HK-2 (cell line): ENCODE measurements at regions not wholly inside any gene's neighbourhood (a gene's known extent, or its start where the extent isn't known, plus 50 kb on each side); places are given as distances from the start of the nearest gene placed in this dataset.

Experiments
- DNase-seq: peaks from one replicate; pipeline ENCODE4 v3.0.0-alpha.2; 2018; ENCODE audit not compliant: unreplicated experiment

DNA sequence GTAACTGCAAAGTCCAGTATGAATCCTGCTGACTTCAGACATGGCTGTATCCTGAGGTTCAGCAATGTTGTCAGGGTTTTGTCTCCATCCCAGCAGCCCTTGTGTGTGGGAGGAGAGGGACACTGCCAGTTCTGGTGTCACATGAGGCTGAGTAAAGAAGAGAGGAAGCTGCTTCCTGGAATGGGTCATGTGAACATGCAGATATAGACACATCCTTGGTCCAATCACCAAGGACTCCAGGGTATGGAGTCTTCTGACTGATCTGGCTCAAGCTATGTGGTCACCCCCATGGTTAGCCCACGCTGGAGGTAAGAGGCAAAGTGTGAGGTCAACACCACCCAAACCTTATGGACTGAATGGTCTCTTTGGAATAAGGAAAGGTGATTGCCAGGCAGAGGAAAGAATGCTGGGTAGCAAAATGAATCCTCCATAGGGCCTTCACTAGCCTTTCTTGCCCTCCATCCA lies 134.4 kb upstream of the SLC1A4 start:
- no peak for DNase-seq

DNA sequence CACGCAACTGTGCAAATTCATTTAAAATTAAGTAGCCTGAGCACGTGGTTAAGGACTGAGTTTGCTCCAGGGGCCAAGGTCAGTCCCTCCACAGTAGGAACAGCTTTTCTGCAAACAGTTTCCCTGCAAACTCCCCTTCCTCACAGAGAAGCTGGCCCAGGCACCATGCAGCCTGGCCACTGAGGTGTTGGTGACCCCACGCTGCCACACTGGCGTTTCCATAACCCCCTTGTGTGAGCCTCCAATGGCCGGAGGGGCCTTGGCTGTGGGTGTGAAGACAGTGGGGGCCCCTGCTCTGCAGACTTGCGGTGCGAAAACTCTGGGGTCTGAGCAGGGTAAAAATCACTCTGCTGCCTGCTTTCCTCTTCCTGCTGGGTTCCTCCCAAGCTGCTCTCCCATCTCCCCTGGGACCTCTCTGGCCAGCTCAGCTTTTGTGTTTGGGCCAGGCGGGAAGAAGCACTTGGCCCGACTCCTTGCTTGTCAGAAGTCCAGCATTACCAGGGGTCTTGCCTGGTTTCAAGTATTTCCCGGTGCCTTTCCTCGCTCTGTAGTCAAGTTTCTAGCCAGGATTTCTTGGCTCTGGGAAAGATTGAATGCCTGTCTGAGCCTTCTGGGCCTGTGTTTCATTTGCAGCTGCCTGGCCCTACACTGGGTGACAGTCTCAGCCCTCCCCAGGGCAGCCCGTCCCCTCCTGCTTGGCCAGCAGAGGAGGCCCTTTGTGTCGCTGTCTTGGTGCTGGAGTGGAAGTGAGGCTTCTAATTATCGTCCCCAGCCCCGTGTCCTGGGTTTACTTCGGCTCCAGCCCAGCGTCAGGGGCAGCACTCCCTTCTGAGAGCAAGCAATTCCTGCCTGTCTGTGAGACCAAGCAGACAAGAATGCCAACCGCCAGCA lies 131.4 kb upstream of the SLC1A4 start:
- DNase-seq, result no peak

DNA sequence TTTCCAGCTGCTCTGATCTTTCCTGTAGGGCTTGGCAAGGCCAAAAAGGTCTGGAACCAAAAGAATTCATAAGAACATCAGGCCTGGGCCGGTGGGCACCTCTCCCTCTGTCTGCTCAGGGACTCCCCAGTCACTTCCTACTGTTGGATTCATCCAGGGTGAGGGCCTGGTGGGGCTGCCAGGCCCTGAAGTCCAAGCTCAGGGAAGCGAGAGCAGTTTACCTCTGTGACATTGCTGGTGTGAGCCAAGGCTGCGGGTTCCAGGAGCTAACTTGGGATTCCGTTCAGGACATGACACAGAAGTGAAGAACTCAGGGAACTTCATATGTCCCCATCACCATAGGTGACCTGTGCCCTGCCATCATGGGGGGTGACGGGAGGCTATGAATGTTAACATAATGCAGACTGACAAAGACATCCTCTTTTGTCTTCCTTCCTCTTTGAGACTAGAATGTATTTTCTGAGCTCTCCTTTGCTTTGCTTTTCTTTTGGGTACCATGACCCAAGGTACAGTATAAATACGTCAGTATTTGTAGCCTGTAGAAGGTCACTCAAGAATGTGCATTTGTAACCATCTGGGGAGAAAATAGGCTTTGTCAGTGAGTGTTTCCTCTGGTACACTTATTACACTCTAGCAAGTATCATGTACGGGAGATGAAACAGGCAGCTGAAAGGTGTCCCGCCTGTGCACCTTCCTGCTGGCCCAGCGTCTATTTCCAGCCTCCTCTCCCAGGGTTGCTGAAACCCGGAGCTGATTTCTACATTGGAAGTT lies 130.5 kb upstream of the SLC1A4 start:
- no peak for DNase-seq

DNA sequence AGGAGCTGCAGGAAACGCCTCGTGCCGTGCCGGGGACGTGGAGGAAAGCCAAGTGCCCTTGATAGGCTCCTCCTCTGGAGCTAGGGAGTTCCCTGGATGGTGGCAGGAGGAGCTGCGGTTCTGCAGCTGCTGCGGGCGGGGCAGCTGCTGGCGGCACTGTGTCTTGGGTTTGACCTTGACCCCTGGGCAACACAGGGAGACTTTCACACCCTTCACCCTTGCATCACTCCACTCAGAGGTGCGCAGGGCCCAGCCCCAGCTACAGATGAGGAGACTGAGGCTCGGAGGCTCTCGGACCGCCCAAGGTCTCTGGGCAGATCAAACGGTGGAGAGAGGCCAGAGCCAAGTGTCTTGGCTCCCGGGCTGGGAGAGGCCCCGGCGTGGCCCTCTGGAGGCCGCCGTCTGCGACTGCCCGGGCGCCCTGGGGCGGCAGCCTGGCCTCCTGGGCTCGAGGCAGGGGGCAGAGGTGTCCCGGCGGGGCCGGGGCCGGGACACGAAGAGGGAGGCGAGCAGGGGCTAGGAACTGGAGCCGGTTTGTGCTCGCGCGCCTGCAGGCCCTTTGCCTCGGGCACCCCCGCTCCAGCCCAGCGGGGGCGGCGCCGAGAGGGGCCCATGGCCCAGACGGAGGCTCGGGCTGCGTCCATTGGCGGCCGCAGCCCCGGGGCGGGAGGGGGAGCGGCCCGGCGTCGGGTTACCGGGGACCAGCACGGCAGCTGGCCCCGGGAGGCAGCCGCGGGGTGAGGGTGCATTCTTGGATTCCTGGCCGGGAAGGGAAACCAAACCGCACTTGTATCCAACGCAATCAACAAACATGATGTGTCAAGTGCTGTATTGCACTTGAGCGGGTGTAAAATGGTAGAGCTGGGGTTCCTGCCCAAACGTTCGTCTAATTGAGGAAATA lies 129.6 kb upstream of the SLC1A4 start:
- DNase-seq, result peak; percentile 57

DNA sequence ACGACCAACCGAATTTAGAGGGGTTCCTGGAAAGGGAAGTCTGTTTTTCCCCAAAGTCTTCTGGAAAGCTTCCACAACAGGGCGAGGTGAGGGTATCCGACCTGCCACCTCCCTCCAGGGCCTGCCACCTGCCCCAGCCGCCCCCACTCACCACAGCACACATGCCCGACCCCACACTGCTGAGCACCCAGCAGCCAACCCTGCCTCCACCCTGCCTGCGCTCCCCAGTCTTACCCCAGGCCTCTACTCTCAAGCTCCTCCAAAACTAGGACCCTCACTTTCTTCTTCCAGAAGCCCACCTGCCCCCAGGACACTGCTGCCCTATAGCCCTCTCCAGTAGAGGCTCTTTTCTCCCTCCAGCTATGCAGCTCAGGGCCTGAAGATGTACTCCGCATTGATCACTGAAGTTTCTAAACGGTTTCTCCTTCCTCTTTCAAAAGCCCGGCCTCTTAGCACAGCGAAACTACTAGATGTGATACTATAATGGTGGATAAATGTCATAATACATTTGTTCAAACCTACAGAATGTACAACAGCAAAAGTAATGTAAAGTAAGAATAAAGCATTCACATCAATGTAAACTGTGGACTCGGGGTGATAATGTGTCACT lies 128.8 kb upstream of the SLC1A4 start:
- no peak for DNase-seq

DNA sequence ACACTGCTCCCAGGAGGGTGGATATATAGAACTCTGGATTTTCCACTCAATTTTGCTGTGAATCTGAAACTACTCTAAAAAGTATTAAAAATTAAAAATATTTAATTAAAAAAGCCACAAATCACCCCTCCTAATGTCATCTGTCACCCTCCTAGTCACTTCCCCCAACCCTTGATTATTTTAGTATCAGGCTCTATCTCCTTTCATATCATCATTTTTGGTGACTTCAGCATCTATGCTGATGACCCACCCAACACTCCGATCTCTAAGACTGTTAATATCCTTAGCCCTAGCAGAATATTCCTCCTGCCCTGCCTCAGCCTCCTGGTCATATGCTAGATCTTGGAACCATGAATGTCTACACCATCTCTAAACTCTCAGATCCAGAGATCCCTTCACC lies 128.3 kb upstream of the SLC1A4 start:
- DNase-seq, result no peak

DNA sequence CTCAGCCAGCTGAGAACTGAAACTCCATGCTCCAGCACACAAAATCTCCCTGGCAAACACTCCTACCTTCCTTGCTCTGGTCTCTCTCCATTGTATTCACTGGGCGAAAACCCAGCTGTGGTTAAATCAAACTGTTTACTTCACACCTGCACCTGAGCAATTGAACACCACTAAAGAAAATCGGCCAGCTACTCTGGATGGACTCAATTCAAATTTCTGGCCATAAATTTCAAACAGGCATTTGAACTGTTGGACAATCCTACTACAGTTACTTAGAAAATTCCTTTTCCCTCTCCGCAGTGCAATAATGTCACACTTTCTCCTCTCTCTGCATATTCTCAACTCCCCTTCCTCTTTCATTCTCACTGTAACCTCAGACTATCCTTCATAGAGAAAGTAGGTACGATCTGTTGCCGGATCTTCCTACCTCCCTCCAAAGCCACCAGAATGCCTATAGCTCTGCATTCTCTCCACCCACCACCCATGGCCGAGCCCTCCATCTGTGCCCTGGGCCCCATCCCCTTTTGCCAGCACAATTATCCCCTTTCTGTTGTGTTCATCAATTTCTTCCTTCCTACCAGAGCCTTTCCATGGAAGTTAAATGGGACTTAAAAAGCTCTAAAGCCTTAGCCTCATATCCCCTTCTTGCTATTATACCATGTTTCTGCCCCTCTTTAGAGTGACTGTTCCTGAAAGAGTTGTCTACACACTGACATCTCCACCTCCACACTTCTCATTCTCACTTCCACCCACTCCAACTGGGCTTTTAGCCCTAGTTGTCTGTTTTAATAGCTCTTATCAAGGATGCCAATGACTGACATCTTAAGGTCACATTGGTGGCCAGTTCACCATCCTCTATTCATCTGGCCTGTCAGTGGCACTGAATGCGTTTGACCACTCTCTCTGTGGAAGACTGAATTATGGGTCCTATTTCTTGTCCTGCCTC lies 127.5 kb upstream of the SLC1A4 start:
- no peak for DNase-seq

DNA sequence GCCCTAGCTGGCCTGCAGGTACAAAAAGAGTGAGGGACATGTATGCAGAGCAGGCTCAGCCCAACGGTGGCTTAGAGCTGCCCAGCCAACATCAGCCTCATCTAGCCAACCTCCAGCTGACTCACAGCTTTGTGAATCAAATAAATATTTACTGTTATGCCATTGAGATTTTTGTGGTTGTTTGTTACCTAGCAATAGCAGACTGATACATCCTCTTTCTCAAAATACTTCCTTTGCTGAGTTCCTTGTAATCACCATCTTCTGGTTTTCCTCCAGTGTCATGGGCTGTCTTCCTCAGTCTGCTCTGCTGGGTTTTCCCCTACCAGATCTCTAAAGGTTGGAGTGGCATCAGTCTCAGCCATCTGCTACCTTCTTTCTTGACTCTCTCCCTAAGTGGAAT lies 126.6 kb upstream of the SLC1A4 start:
- DNase-seq, result no peak

DNA sequence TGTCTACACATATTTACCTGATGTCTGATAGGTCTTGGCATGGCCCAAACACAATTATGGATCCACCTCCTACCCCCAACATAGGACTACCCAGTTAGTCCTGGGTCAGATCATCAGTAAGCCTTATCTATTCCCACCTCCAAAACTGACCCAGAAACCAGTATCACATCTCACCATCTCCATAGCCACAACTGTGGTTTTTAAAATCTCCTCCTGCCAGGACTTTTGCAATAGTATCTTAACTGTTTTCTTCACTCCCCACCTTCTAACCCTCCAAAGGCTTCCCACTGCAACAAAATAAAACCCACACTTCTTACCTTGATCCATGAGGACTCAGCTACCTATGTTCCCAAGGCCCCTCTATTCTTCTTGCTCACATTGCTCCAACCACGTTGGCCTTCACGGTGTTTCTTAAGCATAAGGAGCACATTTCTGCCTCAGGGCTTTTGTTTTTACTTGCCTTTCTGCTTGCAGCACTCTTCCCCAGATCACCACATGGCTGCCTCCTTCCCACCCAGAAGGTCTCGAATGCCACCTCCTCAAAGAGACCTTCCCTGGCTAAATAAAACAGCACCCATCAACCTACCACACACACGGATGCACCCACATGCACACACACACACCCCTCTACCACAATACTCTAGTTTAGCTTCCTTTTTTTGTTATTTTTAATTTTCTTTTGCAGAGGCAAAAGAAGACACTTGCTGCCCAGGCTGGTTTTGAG lies 125.9 kb upstream of the SLC1A4 start:
- DNase-seq, result no peak

DNA sequence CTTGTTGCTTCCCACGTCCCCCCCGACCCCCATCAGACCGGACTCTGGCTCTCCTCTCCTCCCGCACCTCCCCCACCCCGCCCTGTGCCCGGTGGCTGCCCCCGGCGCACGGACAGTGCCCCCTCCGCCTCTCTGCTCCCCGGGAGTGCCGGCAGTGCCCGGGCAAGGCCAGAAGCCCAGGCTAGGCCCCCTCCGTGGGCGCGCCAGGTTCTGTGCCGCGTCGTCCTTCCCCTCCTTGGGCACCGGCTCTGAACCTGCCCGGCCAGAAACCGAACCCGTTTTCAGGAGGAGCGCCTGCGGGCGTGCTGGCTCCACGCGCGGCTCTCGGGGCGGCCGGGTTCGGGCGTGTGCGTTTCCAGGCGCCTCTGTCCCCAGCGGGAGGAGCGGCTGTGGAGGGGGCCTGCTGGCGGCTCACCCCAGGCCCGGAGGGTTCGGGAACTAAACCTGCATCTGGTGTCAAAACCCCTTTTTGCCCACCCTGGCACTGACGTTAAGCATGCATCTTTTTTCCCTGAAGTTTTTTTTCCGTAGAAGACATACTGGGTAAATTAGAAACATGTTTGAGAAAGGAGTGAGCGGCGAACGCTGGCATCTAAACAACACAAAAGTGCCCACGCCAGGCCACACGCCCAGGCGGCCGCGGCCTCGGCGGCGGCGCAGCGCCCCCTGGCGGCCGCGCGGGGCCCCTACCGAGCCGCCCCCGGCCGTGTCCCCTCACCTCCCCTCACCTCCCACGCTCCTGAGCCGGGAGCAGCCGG lies 123.9 kb upstream of the SLC1A4 start:
- peak; percentile 70 for DNase-seq

DNA sequence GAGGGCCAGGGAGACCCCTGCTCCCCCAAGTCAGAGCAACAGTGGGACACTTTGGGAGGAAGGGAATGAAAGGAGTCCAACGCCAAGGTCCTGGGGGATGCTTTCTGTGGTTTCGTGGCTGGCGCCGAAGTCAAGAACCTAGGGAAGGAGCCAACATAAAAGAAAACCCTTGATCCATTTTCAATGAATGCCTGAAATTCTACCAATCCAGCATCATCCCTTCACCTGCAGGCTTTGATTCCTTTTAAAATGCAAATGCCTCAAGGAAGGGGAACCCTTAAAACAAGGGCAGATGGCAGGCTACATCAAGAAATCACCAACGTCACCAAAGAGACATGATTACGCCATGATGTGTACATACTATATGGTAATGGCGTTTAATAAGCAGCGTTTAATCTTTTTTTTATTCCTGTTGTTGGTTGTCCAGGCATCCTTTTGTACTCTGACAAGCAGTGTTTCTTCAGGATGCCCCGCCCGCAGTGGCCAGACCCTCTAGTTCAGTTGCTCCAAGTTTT lies 123.3 kb upstream of the SLC1A4 start:
- DNase-seq, result no peak

DNA sequence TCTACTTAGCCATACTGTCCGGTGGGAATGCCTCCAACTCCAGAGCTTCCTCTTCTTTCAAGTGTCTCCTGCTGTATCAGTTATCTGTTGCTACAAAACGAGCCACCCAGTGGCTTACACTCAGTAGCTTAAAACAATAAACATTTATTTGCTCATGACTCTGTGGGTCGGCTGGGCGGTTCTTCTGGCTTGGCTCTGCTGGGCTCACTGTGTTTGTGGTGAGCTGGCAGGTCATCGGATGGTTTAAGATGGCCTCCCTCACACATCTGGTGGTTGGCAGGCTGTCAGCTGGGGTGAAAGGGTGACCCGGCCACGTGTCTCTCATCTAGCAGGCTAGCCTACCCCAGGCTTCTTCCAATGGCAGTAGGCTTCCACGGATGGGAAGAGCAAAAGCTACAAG lies 122.4 kb upstream of the SLC1A4 start:
- DNase-seq, result no peak

DNA sequence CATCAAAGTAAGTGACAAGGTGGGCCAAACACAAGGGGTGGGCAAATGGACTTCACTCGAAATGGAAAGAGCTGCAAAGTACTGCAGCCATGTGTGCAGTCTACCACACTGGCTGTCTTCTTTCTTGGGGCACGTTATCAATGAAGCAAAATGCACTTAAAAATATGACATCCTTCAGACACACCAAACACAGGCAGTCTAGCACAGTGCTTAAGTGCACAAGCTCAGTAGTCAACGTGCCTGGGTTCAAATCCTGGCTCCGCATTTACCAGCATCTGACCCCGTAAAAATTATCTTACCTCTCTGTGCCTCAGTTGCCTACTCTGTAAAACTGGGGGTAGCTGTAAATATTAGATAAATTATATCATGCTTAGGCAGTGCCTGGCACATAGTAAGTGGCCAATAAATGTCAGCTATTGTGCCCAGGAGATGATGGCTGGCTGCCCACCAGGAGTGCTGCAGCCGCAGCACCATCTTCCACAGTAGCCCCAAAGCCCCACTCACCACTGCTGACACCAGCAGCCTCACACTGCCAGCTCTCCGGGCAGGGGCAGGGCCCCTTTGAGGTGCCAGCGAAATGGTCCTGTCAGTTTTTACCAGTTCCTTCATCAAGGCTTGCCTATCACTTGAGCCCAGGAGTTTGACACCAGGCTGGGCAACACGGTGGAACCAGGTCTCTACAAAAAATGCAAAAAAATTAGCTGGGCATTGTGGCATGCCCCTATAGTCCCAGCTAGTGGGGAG lies 121.8 kb upstream of the SLC1A4 start:
- DNase-seq, result no peak

DNA sequence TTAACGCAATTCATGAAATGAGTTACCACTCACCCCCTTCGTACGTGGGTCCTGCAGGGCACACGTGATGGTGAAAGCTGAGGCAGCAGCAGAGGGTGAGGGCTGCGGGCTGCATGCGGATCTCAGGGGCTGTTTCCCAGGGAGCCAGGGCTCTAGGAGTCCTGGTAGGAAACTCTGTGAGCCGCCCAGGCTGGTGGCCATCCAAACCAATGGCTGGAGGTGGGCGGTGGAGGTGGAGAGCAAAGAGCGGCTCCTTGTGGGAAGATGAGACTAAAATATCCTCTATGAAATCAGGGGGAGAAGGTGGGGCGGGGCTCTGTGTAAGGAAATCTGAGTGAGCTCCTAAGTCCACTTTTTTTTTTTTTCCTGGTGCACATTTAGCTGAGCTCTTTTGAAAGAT lies 120.1 kb upstream of the SLC1A4 start:
- DNase-seq, result no peak

DNA sequence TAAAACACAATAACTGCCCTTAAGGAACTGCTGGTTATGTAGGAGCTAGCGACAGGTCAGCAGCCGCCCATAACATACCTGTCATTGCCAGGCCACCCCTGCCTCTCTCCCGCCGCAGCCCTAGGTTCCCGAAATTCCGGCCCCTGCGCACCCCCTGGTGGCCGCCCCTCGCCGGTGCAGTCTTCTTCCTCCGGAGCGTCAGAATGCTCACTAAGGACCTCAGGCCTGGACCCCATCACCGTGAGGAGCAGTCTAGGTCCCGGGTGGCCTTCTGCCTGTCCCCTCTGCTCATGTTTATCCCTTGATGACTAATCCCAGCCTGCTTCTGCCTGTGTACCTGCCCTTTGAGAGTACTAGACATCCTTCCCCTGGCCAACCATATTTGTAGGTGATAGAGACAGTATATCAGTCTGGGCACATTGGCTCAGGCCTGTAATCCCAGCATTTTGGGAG lies 115.7 kb upstream of the SLC1A4 start:
- DNase-seq, result peak; percentile 84

DNA sequence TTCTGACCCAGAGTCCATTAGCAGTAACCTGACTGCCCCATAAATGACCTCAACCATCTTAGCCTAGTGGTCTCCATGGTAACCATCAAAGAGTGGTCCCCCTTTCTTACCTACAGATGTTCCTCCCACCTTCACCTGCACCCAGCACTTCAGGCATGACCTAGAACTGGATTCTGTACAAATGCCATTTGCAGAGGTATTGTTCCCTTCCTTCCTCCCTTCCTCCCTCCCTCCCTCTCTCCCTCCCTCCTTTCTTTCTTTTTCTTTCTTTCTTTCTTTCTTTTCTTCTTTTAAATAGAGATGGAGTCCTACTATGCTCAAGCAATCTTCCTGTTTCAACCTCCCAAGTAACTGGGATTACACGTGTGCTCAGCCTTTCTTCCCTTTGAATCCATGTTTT lies 114.6 kb upstream of the SLC1A4 start:
- DNase-seq, result no peak

DNA sequence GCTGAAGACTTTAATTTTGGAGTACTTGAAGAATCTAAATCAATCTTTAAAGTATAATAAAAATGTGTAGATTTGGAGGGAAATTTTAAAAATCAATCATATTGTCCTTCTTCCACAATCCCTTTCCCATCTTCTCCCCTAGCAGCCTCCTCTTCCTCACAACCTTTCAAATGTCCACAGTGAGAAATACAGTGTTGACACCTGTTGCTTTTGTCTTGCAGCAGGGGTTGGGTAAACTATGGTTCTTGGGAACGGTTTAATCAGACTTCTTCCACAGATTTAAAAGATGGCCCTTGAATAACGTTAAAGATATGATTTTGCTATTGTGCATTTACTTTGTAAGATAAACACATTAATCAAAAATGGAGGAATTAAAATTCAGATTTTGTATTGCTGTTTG lies 113.8 kb upstream of the SLC1A4 start:
- DNase-seq, result no peak

DNA sequence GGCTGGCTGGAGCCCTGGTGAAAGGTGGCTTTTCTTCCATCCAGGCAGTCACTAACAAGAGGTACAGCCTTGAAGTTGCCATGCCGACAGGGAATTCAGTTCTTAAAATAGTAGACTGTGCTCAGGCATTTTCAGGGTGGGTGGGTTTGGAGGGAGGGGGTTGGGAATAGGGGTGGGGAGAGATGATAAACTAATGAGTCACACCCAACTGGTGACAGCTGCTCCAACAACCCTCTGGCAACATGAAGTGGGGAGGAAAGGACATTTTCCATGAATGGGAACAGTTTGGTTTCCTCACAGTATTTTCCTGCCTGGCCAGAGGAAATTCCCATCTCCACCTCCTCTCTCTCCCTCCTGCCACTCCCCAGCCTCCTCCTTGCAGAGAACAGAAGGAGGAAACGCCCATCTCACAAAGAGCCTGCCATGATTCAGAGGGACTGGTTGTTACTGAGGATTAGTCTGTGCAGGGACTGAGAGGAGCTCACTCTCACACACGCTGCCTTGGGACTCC lies 113.0 kb upstream of the SLC1A4 start:
- DNase-seq, result peak; percentile 62
